ENCODE measurements at regions not wholly inside any gene's neighbourhood (a gene's known extent, or its start where the extent isn't known, plus 50 kb on each side); places are given as distances from the start of the nearest gene placed in this dataset.
A peak's percentile ranks its signal among the peaks of the same experiment; 100 is the strongest.

- no peak for DNase-seq (ENCODE audit: low read depth in 2 of 2)
These were observed 219.6 kb downstream of the PTEN start for GRCh38 chr10:88082806-88083596.

- DNase-seq (ENCODE audit: low read depth in 2 of 2): no peak
These were observed 220.2 kb downstream of the PTEN start for GRCh38 chr10:88083597-88083989.

GRCh38 chr10:88086187-88086960 lies 222.9 kb downstream of the PTEN start:
- DNase-seq (ENCODE audit: low read depth in 2 of 2): no peak

- DNase-seq (ENCODE audit: low read depth in 2 of 2): no peak
These were observed 225.3 kb downstream of the PTEN start for GRCh38 chr10:88088441-88089340.

GRCh38 chr10:88089498-88089897 lies 226.1 kb downstream of the PTEN start:
- DNase-seq (ENCODE audit: low read depth in 2 of 2): no peak

- no peak for DNase-seq (ENCODE audit: low read depth in 2 of 2)
These were observed 227.3 kb downstream of the PTEN start for GRCh38 chr10:88090568-88091214.

GRCh38 chr10:88091490-88092061 lies 228.2 kb downstream of the PTEN start:
- DNase-seq (ENCODE audit: low read depth in 2 of 2): peak; percentile 21 to 50

- DNase-seq (ENCODE audit: low read depth in 2 of 2): no peak
These were observed 228.8 kb downstream of the PTEN start for GRCh38 chr10:88092265-88092664.

GRCh38 chr10:88092973-88093372 lies 229.5 kb downstream of the PTEN start:
- DNase-seq (ENCODE audit: low read depth in 2 of 2): no peak

GRCh38 chr10:88094795-88095194 lies 231.4 kb downstream of the PTEN start:
- DNase-seq (ENCODE audit: low read depth in 2 of 2): no peak

GRCh38 chr10:88095223-88095721 lies 231.8 kb downstream of the PTEN start:
- no peak for DNase-seq (ENCODE audit: low read depth in 2 of 2)

- DNase-seq (ENCODE audit: low read depth in 2 of 2): no peak
These were observed 232.5 kb downstream of the PTEN start for GRCh38 chr10:88095778-88096431.

- DNase-seq (ENCODE audit: low read depth in 2 of 2): no peak
These were observed 233.7 kb downstream of the PTEN start for GRCh38 chr10:88097092-88097516.

GRCh38 chr10:88097536-88097935 lies 234.1 kb downstream of the PTEN start:
- no peak for DNase-seq (ENCODE audit: low read depth in 2 of 2)

- DNase-seq (ENCODE audit: low read depth in 2 of 2): no peak
These were observed 236.9 kb downstream of the PTEN start for GRCh38 chr10:88100281-88100680.

- no peak for DNase-seq (ENCODE audit: low read depth in 2 of 2)
These were observed 238.2 kb downstream of the PTEN start for GRCh38 chr10:88101666-88102065.

- DNase-seq (ENCODE audit: low read depth in 2 of 2): no peak
These were observed 240.2 kb downstream of the PTEN start for GRCh38 chr10:88103576-88103975.

GRCh38 chr10:88104223-88104622 lies 240.8 kb downstream of the PTEN start:
- no peak for DNase-seq (ENCODE audit: low read depth in 2 of 2)

- DNase-seq (ENCODE audit: low read depth in 2 of 2): no peak
These were observed 242.9 kb downstream of the PTEN start for GRCh38 chr10:88106366-88106765.

- DNase-seq (ENCODE audit: low read depth in 2 of 2): no peak
These were observed 244.1 kb downstream of the PTEN start for GRCh38 chr10:88107296-88108097.
